ENCODE measurements at regions not wholly inside any gene's neighbourhood (a gene's known extent, or its start where the extent isn't known, plus 50 kb on each side); places are given as distances from the start of the nearest gene placed in this dataset.

DNA sequence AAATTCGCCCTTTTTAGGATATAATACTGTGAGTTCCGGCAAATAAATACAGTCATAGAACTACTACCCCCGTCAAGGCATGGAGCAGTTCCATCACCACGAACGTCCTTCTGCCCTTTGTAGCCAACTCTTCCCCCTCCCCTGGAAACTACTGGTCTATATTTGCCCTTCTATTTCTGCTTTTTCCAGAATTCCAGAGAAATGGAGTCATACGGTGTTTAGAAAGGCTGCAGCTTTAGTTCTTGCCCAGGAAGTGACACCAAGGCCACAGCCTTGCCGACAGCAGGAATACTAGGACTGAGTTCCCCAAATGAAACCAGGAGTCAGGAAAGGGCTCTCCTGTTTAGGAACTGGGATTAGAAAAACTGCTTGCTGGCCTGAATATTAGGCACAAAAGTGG is 291.2 kb downstream of the FAM43A start:
- H3K4me3 ChIP-seq (ENCODE audit: low read length), result no peak overlapping the region
- no peak for DNase-seq (ENCODE audit: low read depth)
- TF ChIP-seq, protein P1, sequence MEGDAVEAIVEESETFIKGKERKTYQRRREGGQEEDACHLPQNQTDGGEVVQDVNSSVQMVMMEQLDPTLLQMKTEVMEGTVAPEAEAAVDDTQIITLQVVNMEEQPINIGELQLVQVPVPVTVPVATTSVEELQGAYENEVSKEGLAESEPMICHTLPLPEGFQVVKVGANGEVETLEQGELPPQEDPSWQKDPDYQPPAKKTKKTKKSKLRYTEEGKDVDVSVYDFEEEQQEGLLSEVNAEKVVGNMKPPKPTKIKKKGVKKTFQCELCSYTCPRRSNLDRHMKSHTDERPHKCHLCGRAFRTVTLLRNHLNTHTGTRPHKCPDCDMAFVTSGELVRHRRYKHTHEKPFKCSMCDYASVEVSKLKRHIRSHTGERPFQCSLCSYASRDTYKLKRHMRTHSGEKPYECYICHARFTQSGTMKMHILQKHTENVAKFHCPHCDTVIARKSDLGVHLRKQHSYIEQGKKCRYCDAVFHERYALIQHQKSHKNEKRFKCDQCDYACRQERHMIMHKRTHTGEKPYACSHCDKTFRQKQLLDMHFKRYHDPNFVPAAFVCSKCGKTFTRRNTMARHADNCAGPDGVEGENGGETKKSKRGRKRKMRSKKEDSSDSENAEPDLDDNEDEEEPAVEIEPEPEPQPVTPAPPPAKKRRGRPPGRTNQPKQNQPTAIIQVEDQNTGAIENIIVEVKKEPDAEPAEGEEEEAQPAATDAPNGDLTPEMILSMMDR (conservative IDR thresholded peaks at IDR 0.05; ENCODE audit: low read length), result no peak

- H3K4me3 ChIP-seq (ENCODE audit: low read length), result no peak overlapping the region
- no peak for DNase-seq (ENCODE audit: low read depth)
- TF ChIP-seq, protein P1 (conservative IDR thresholded peaks at IDR 0.05; ENCODE audit: low read length), result no peak
These were observed 291.7 kb downstream of the FAM43A start for GRCh38 chr3:194977356-194977755.

- TF ChIP-seq, protein P1 (conservative IDR thresholded peaks at IDR 0.05; ENCODE audit: low read length), result no peak
- DNase-seq (ENCODE audit: low read depth), result no peak
- H3K4me3 ChIP-seq (ENCODE audit: low read length), result no peak overlapping the region
These were observed 291.8 kb downstream of the XXYLT1 start for GRCh38 chr3:194979173-194979572.

- DNase-seq (ENCODE audit: low read depth), result no peak
- TF ChIP-seq, protein P1 (conservative IDR thresholded peaks at IDR 0.05; ENCODE audit: low read length), result no peak
- H3K4me3 ChIP-seq (ENCODE audit: low read length), result no peak overlapping the region
These were observed 288.5 kb downstream of the XXYLT1 start for GRCh38 chr3:194982472-194982871.

GRCh38 chr3:194983121-194983520 is 287.8 kb downstream of the XXYLT1 start:
- no peak for DNase-seq (ENCODE audit: low read depth)
- H3K4me3 ChIP-seq (ENCODE audit: low read length), result no peak overlapping the region
- TF ChIP-seq, protein P1 (conservative IDR thresholded peaks at IDR 0.05; ENCODE audit: low read length), result no peak

- TF ChIP-seq, protein P1 (conservative IDR thresholded peaks at IDR 0.05; ENCODE audit: low read length), result no peak
- DNase-seq (ENCODE audit: low read depth), result no peak
- H3K4me3 ChIP-seq (ENCODE audit: low read length), result no peak overlapping the region
These were observed 287.3 kb downstream of the XXYLT1 start for GRCh38 chr3:194983620-194984019.

- DNase-seq (ENCODE audit: low read depth), result no peak
- TF ChIP-seq, protein P1 (conservative IDR thresholded peaks at IDR 0.05; ENCODE audit: low read length), result no peak
- H3K4me3 ChIP-seq (ENCODE audit: low read length), result no peak overlapping the region
These were observed 286.9 kb downstream of the XXYLT1 start for GRCh38 chr3:194984066-194984465.
